MM.1S (cell line): ENCODE measurements at regions not wholly inside any gene's neighbourhood (a gene's known extent, or its start where the extent isn't known, plus 50 kb on each side); places are given as distances from the start of the nearest gene placed in this dataset.

Experiments used
- CTCF ChIP-seq: fragments of 300-600 bp; sonication (generic); IDR thresholded peaks from 2 replicates; pipeline ENCODE4 v1.5.1; 2016; ENCODE audit warnings: antibody characterized with exemption, low read length, mixed read lengths
- EZH2 ChIP-seq: fragments of 300-600 bp; sonication (generic); optimal IDR thresholded peaks from 2 replicates; pipeline ENCODE3; 2017; ENCODE audit warnings: low read depth, mild to moderate bottlenecking, antibody characterized with exemption, low read length, mixed read lengths
- EZH2phosphoT487 ChIP-seq: fragments of 300-600 bp; sonication (generic); IDR thresholded peaks from 2 replicates; pipeline ENCODE4 v1.6.1; 2018; ENCODE audit warnings: antibody characterized with exemption, low read length

- TF ChIP-seq CTCF = no peak
- no peak for TF ChIP-seq EZH2phosphoT487
- no peak for TF ChIP-seq EZH2
These were observed 246.6 kb downstream of the PARM1 start for GRCh38 chr4:75179510-75179909.
